GM21529 (cell line): ENCODE measurements at regions not wholly inside any gene's neighbourhood (a gene's known extent, or its start where the extent isn't known, plus 50 kb on each side); places are given as distances from the start of the nearest gene placed in this dataset.
"Not testable (repeated sequence)": the region's sequence is repeated elsewhere in the genome, so short reads cannot be mapped to it uniquely, and the experiment has no call there.

ENCODE experiments used
- ATAC-seq: cut with Tn5 transposase; IDR thresholded peaks from one replicate; pipeline ENCODE4 v1.9.1; 2021; ENCODE audit not compliant: unreplicated experiment

DNA sequence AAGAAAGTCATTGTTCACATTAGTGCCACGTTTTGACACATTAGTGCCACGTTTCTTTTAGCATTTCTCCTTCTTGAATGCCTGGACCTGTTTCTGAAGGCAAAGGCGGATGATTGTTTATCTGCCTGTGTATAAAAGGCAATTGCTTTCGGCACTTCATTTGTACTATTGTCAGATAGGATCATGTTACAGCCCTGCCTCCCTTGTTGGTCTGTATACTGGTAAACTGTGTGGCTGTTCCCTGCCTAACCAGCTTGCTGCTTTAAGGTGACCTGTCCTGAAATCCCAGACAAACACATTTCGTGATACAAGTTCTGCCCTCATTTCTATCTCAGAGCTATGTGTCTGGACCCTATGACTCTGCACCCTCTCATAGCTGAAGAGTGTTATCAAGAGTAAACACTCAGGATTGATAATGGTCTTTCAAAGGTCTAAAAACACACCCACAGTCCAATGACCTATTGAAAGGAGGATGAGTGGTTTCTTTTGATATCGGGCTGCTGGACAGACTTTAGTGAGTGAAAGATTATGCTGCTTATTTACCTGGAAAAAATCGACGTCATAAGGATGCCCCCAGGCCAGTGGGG lies 276.3 kb upstream of the MCTP2 start:
- ATAC-seq, result no peak

DNA sequence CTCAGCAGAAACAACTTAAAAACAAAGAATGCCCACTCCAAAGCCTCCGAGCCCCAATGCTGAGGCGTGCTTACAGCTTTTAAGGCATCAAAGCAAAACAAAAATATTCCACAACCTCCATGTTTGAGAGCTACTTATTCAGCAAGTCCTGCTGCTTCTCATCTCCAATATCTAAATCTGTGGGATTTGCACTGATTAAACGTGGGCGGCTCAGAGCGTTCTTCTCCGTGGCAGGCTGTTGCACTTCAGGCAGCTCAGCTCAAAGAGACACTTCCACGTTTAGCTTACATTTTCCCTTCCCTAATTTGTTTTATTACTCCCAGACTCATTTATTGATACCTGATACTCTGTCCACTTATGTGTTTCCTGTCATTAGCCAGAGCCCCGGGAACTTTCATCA lies 282.6 kb upstream of the MCTP2 start:
- ATAC-seq, result no peak

DNA sequence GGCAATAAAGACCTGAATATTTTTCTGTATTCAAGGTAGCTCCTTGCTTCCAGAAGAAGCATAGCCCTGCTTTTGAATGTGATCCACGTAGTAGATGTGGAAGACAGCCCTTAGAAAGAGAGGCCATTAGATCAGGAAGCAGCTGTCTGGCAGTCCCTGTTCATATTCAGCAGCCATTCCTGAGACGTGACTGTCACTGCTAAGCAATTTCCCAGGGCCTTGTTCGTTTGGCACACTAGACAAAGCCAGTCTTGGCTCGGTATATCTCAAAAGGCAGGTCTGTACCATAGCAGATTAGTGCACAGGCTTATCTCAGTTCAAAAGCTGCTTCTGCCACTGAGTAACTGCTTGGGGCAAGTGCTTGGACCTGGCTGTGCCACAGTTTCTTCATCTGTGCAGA lies 287.8 kb upstream of the MCTP2 start:
- ATAC-seq, result no peak

DNA sequence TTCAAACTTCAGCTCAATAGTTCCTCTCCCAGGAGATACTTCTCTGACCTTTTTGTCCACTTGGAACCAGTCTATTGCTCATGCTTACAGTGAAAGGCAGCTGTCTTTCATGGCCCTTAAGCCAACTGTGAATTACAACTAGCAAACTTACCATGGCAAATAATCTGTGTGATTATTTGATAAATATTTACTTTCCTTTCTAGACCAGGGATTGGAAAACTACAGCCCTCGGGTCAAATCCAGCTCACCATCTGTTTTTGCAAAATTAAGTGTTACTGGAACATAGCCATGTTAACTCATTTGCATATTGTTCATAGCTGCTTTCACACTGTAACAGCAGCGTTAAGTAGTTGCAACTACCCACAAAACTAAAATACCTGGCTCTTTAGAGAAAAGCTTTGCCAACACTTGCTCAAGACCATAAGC lies 289.1 kb upstream of the MCTP2 start:
- no peak for ATAC-seq

DNA sequence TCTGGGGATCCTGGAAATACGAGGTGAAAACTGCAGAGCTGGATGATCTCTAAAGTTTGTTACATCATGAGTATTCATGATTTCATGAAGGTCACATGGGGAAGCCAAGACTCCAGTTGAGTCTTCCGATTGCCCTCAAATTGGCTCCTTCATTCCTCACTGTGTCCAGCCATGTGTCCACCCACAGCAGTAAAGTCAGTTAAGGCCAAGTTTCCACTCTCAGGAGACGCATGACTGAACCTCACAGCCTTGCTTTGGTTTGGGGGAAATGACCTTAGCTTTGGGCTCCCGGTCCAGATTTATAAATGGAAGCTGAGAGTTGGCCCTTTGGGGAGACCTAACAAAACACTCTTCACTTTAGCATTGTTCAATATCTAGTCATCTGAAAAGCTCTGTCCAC lies 289.7 kb upstream of the MCTP2 start:
- ATAC-seq, result no peak

DNA sequence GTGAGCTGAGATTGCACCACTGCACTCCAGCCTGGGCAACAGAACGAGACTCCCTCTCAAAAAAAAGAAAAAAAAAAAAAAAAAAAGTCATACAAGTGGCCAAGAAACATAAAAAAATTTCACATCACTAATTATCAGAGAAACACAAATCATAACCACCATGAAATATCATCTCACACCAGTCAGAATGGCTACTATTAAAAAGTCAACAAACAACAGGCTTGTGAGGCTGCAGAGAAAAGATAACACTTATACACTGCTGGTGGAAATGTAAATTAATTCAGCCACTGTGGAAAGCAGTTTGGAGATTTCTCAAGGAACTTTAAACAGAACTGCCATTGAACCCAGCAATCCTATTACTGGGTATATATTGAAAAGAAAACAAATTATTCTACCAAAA lies 291.1 kb upstream of the MCTP2 start:
- ATAC-seq, result no peak

DNA sequence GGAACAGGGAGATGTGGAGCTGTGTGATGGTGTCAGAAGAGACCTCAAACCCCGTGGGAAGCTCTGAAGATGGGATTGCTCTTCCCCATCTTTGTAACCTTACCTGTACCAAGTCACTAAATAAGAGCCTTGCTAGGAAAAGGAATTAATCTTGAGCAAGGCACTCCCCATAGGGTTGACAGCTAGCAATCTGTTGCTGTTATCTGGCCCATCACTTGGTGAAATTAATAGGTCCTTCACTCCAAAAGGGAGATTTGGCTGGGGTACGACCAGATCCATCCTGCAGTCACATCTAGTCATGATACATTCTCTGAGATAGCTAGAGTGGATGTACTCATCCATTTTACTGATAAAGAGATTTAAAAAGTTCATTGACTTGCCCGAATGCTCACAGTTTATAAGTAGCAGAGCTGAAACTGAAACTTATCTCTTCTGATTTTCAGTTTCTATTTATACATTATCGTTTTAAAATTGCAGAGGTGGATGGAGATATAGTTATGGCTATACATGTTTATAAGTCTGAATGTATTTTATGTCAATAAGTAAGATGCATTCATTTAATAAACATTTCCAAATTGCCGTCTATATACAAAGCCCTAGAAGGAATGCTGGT lies 299.1 kb upstream of the MCTP2 start:
- peak; percentile 77 for ATAC-seq

DNA sequence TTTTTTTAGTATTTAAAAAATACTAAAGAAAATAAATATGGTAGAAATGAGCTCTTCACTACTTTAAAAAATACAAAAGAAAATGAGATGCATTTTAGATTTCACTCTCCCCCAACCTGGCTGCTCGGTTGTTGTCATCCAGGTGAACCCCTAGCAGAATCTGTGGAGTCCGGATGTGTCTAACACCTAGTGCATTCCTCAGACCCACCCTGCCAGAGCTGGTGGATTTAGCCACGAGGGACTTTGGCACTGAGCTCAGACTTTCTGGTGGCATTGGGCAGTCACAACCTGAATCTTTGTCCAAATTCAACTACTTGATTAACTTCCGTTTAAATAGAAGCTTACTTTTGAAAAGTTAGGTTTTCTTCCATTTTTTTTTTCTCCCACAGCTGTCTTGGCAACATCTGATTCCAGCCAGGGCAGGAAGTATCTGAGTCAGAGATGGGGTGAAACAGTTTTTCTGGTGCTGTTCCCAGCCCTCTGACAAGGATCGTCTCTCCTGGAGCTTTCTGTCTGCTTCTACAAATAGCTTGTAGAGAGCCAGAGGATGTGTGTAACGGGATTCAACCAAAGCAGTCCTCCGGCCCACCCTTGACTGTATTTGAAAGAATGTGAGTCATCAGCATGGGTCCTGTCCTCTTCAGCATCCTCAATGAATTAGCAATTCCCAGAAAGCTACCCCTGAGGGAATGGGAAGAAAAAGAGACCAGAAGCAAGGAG lies 301.8 kb upstream of the MCTP2 start:
- ATAC-seq, result no peak

DNA sequence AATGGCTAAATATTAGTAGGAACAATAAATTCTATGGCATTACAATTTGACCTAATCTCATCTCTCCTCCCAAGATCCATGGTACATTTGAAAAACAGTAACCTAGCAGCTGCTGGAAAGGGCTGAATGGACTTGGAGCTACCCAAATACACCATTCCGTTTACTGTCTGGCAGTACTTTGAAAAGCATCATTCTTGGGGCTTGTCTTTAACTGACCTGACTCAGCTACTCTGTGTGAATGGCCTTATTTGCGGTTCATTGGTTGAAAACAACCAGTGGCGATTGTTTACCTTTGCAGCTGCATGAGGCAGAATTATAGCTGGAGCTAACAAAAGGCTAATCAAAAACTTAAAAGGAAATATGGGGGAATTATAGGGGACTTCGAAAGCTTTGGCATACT lies 311.2 kb upstream of the MCTP2 start:
- no peak for ATAC-seq

DNA sequence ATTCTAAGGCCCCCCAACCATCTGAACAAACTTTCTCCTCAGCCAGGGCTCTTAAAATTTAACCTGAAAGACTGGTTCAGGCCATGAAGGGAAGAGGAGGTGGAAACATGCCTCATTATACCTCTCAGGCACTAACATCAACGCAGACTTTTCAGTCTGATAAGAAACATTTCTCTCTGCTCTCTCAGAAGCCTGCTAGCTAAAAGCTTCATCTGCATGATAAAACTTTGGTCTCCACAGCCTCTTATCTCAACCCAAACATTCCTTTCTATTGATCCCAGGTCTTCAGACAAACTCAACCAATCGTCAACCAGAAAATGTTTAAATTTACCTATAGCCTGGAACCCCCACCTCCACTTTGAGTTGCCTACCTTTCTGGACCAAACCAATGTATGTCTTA lies 312.6 kb upstream of the MCTP2 start:
- not testable (repeated sequence) for ATAC-seq

DNA sequence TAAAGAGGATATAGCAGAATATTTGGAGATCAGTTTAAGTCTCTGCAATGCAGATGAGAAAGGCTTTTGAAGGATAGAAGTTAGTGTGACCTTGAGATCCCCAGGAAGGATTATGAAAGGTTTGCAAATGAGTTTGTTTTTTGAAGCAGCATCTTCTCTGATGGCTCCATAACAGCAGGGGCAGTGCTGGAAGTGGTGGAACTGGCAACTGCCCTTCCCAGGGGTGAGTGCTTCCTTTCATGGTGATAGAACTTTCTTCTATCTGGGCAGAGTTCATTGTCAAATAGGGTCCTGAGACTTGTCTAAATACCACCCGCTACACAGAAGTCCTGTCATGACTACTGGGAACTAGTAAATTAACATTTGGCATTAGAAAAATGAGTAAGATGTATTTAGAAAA lies 314.2 kb upstream of the MCTP2 start:
- no peak for ATAC-seq

DNA sequence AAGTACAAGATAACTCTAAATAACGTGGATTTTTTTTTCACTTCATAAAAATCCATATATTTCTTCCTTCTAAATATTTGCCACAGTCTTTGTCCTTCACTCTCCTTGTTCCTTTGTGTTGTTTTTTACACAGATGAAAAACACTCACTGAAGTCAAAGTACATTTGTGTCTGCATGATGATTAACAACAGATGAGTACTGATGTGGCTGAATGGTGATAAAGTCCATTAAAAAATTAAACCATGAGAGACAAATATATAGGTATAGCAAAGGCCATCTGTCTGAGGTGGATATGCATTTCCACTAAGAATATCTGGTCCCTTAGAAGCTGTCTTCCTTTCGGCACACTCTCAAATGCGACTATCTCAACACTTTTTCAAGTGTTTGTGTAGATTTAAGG lies 317.5 kb upstream of the MCTP2 start:
- no peak for ATAC-seq

DNA sequence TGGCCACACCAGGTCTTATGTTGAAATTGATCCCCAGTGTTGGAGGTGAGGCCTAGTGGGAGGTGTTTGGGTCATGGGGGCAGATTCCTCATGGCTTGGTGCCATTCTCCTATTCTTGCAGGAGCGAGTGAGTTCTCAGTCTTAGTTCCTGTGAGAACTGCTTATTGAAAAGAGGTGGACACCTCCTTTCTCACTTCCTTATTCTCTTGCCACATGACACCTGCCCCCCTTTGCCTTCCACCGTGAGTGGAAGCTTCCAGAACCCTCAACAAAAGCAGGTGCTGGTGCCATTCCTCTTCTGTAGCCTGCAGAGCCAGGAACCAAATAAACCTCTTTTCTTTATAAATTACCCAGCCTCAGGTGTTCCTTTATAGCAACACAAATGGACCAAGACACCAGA lies 318.1 kb upstream of the MCTP2 start:
- no peak for ATAC-seq

DNA sequence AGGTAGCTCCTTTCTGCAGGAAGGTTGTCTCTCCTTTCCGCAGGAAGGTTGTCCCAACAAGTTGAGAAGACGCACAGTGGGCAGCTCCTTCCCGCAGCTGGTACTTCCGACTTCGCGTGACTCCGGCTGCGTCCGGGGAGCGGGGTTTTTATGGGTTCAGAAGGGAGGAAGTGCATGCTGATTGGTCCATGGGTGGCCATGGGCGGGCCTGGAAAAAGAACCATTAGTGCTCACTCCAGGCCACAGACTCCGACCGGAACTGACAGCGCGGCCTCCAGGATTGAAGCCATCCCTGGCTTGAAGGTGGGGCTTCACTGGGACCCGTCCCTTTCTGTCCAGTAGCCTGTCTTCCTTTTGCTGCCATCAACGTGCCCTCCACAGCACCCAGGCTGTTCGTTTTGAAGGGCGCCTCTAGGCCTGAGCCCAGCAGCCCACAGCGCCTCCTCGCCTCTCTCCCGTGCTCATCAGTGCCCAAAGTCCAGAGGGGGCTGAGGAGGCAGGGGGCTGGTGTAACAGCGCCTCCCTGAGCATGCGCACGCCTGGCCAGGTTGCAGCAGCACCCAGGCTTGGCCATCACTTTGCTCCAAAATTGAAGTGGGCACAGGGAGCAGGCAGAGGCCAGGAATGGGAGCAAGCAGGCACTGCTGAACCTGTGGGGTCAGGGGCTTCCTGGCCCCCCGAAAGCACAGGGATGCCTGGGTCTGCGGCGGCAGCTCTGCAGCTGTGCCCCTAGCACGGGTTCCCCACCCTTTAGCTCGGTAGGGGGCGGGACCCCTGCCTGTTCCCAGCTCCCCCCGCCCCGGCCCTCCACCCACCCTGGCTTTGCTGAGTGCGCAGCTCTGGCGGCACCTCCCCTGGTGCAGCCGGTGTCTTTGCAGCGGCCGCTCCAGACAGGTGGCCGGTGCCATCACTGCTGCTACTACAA lies 330.6 kb upstream of the MCTP2 start:
- no peak for ATAC-seq

DNA sequence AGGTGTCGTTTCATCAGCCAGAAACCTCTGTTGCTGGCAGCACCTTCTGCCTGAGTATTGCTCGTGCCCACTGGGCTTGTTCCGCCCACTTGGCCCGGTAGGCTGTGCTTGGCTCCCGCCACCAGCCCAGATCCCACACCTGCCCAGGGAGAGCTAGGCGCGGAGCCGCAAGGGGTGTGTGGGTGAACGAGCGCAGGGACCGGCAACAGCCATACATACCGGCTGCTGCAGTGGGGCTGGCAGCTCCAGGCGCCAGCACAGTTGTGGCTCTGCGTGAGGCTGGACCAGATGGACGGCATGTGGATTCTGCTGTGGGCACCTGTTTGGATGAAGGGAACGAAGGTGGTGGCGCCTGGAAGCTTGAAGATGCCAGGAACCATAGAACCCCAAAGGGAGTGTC lies 331.5 kb upstream of the MCTP2 start:
- no peak for ATAC-seq

DNA sequence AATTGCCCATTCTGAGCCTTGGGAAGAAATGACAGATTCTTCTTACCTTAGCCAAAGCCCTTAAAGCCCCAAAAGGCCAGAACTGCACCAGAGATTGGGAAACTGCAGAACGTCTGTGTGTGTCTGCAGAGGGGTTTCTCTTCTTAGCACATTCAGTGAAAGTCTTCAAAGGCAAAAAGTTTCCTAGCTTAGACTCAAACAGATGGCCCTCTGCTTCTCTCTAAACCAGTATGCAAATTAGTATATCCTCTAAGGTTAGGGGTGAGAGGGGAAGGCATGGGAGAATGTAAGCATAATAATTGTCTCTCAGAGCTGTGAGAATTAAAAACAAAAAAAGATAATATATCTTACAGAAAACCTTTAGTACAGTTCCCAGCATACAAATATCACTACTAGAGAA lies 334.0 kb upstream of the MCTP2 start:
- no peak for ATAC-seq

DNA sequence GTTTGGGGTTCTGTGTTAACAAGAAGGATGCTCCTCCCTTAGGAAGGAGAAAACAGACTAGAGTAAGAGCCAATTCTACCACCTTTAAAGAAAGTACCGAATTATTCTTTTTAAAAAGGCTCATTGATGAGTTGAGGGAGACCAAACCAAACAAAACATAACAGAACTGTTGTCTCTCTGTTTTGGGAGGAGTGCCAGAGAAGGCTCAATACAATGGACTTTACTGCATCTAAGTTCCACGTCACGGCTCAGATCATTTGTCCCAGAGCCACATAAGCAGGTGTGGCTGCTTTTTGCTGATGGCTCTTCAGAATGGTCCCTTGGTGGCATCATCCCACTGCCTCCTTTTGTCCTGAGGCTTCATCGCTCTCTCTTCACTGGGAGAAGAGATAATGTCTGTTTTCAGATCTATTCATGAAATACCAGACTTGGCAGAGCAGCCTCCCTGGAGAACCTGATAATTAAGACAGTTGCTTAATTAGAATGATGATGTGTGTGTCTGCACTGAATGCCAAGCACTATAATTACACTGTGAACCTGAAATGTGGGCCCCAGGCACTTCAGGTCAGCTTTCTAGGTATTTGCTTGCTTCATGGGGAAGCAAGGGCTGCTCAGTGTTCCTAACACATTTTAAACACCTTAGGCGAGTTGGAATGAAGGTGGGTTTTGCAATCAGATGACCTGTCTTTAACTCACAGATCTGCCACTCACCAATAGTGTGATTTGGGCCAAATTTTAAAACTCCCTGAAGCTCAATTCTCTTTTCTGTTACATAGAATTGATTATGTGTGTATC lies 335.2 kb upstream of the MCTP2 start:
- no peak for ATAC-seq

DNA sequence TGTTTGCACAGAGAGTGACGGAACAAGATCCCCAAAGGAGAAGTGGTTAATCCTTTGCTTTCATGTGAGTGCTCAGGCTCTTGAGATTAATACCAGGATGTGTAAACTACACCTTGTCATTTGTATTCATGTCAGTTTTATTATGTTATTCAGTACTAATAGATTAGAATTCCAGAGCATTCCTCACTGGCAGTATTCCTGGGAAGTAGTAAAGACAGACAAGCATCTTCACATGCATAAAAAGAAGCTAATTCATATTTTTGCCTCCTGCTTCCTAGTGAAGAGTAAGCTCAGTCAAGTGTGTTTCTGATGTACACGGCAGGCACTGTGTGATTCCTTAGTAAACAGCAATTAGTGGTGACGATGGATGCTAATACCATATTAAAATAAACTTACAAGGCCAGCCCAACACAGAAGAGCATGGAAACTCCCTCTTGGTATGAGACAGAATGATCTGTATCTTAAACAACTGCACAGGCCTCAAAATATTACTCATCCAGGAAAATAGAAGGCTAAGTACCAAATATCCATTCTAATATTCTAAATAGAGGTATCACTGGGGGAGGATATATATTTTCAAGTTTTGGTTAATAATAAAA lies 336.8 kb upstream of the MCTP2 start:
- no peak for ATAC-seq

DNA sequence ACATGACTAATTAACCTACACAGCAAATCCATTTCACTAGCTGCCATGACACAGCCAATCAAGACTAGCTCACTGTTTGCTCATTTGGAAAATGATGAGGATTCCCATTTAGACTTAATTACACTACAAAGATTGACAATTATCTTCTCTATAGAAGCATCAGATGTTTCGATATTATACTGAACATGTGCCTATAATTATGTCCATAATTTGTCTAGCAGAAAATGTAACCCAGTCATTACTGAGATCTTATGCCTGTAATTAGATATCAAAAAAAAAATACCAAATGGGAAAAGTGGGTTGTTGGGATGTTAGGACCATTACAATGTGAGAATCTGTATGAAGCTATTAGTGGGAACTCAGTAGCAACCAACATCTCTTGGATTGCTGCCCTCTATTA lies 344.2 kb upstream of the MCTP2 start:
- no peak for ATAC-seq

DNA sequence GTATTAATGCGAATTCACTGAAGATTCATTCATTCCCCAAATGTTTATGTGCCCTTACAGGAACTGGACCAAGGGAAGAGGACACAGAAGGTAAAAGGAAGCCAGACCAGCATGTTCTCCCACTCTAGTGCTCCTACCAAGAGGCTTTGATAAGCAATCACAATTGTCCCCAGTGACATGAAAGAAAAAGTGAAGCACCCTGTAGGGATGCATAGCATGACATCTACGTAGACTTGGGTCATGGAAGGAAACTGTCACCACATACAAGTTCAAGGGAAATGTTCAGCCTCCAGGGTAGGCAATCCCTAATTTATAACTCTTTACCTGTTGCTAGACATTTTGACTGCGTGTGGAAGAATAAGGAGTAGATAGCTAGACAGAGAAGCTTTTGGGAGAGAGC lies 348.6 kb upstream of the MCTP2 start:
- no peak for ATAC-seq
